SKM-1 (cell line): ENCODE measurements at regions not wholly inside any gene's neighbourhood (a gene's known extent, or its start where the extent isn't known, plus 50 kb on each side); places are given as distances from the start of the nearest gene placed in this dataset.
"Not testable (repeated sequence)": the region's sequence is repeated elsewhere in the genome, so short reads cannot be mapped to it uniquely, and the experiment has no call there.

Experiments
- DNase-seq: peaks from one replicate; lab custom pipeline; 2025; ENCODE audit not compliant: unreplicated experiment; lab: John Stamatoyannopoulos, UW

GRCh38 chr4:186775902-186776301 lies 52.2 kb upstream of the FAT1 start:
- DNase-seq: no peak

GRCh38 chr4:186778134-186778533 lies 54.5 kb upstream of the FAT1 start:
- no peak for DNase-seq

GRCh38 chr4:186780291-186781031 lies 56.8 kb upstream of the FAT1 start:
- DNase-seq: no peak

DNA sequence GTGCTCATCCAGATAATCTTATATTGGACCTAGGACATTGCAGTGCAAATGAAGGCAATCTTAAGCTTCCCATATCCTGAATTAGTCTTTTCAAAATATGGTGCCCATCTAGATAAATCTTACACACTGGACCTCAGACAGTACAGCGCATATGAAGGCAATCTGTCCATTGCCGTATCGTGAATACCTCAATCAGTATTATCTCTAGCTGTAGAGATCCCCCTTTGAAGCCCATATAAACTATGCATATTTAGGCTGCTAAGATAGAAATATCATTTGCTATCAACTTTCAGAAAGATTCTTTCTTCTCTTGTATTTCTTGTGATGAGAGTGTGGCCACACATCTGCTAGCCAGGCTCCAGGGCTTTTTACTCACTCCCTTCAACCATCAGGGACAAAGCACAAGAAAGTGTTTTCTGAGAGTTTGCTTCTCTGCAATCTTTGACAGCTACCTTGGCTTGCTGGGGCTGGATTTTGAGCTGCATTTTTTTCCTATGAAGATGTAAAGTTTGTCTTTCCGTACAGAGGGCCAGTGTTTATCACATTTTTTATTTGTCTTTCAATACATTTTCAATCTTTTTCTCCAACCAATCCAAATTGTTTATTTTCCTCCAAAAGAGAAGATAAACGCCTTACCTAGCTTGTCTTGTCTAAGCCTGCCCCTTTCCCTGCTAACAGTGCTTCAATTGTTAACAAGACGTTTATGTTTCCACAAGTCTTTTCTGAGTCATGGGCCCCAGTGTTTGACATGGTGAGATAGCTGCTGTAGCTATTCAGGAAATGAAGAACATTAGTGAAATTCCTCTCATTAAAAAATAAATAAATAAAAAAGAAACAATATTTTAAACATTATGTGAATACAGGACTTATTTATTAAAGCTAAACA lies 57.6 kb upstream of the FAT1 start:
- DNase-seq: no peak

GRCh38 chr4:186782302-186782701 lies 58.6 kb upstream of the FAT1 start:
- no peak for DNase-seq

GRCh38 chr4:186787536-186787935 lies 63.9 kb upstream of the FAT1 start:
- DNase-seq: no peak

- no peak for DNase-seq
Measured at GRCh38 chr4:186789651-186790050, 66.0 kb upstream of the FAT1 start.

- no peak for DNase-seq
Measured at GRCh38 chr4:186790630-186791029, 67.0 kb upstream of the FAT1 start.

- DNase-seq: no peak
Measured at GRCh38 chr4:186792728-186793366, 69.2 kb upstream of the FAT1 start.

- DNase-seq: no peak
Measured at GRCh38 chr4:186798951-186799659, 75.4 kb upstream of the FAT1 start.

DNA sequence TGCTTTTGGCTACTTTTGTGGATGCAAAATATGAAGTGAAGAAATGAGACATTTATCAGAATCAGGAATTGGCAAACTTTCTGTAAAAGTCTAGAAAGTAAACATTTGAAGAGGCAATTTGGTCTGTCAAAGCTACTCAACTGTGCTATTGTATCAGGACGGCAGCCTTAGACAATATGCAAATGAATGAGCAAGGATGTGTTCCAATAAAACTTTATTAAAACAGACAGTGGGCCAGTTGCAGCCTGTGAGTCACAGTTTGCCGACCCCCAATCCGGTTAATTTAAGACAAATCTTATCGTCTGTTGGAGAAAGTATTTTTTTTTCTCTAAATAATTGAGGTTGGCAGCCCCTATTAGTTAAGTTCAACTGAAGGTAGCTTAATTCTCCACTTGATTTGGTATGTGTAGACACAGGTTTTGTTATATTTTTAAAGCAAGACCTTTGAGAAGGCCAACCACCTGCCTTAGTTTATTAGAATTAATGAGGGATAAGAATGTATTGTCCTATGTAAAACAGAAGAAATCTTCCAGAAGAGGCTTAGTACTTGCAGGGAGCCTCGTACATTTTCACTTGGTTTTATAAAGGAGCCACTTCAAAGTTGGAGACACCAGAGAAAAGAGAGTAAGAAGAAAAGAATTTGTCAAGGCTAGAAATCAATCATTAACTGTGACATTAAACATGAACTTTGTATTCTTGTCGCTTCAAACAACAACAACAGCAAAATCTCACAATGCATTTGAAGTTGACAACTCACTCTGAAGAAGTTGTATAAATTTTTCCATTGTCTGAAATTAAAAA lies 81.6 kb upstream of the FAT1 start:
- no peak for DNase-seq

- not testable (repeated sequence) for DNase-seq
Measured at GRCh38 chr4:186805917-186806316, 82.3 kb upstream of the FAT1 start.

- no peak for DNase-seq
Measured at GRCh38 chr4:186806679-186807421, 83.2 kb upstream of the FAT1 start.

GRCh38 chr4:186807808-186808629 lies 84.4 kb upstream of the FAT1 start:
- no peak for DNase-seq

GRCh38 chr4:186808630-186809018 lies 85.0 kb upstream of the FAT1 start:
- no peak for DNase-seq

- no peak for DNase-seq
Measured at GRCh38 chr4:186809070-186809469, 85.4 kb upstream of the FAT1 start.

- no peak for DNase-seq
Measured at GRCh38 chr4:186810613-186811150, 87.0 kb upstream of the FAT1 start.

DNA sequence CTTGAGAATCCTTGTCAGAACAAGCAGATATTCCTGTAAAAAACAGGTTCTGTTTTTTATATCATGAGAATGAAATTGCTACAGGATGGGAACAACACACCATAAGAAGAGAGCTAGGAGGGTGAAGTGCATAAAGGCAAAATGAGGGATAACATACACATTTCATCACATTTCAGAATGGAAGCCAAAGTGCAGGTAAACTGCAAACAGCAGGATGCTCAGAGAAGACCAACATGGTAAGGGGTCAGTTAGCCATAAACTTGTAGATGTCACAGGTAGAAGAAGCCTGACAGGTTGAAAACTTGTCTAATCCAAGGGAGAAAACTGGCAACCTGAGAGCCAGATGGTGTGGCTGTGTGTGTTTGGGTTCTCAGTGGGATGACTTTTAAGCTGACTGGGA lies 88.9 kb upstream of the FAT1 start:
- no peak for DNase-seq
